Peyer's patch (tissue), 4 donors: ENCODE measurements at regions not wholly inside any gene's neighbourhood (a gene's known extent, or its start where the extent isn't known, plus 50 kb on each side); places are given as distances from the start of the nearest gene placed in this dataset.

Experiments
- DNase-seq, 3 donors: peaks; one replicate each; pipeline ENCODE4 v3.0.0-alpha.2; 2017 to 2019
- H3K27ac ChIP-seq, 4 donors: fragments of 200-600 bp; sonication (generic); one replicate each; pipeline ENCODE4 v1.5.1; 2016 to 2019
- H3K27me3 ChIP-seq, 2 donors: fragments of 200-600 bp; sonication (generic); one replicate each; pipeline ENCODE4 v1.5.1; 2019
- H3K36me3 ChIP-seq, 3 donors: fragments of 200-600 bp; sonication (generic); one replicate each; pipeline ENCODE4 v1.5.1; 2016 to 2019
- H3K4me1 ChIP-seq, 4 donors: fragments of 200-600 bp; sonication (generic); one replicate each; pipeline ENCODE4 v1.5.1; 2016 to 2019
- H3K4me3 ChIP-seq, 4 donors: fragments of 200-600 bp; sonication (generic); 1 replicate in 3 of 4; 2 replicates in 1 of 4; pipeline ENCODE4 v1.5.1; 2016 to 2019; ENCODE audit warnings: mild to moderate bottlenecking in 1 of 4
- H3K9me3 ChIP-seq, 4 donors: fragments of 200-600 bp; sonication (generic); one replicate each; pipeline ENCODE4 v1.5.1; 2016 to 2019; ENCODE audit warnings: mild to moderate bottlenecking in 1 of 4
- CTCF ChIP-seq, 6 experiments: fragments of 450-650 bp in 4 of 6; fragments of 200-600 bp in 2 of 6; sonication (generic) in 1 of 6; IDR thresholded peaks; one replicate each; pipeline ENCODE4 v1.5.1; 2017 to 2019; ENCODE audit warnings: antibody characterized with exemption in 6 of 6, mild to moderate bottlenecking in 3 of 6, moderate library complexity in 1 of 6
- POLR2A ChIP-seq, 2 donors: fragments of 450-650 bp; IDR thresholded peaks; one replicate each; pipeline ENCODE4 v1.5.1; 2017; ENCODE audit warnings: antibody characterized with exemption in 2 of 2, mild to moderate bottlenecking in 2 of 2, moderate library complexity in 2 of 2

- Histone ChIP-seq H3K27me3 (no peaks in the 10 kb centered on the region), H3K9me3 (no peaks in the 10 kb centered on the region), H3K4me3 (no peak overlapping the region), H3K36me3 (no peaks in the 10 kb centered on the region), H3K27ac (no peak overlapping the region), H3K4me1 (peaks cover 0 to 47% (median 3%) of the 10 kb centered on the region in 4 donors)
- TF ChIP-seq POLR2A (IDR thresholded peaks at IDR 0.05) (no peak), CTCF (IDR thresholded peaks at IDR 0.05) (no peak)
- DNase-seq = no peak
Measured at GRCh38 chr3:72384602-72385001, 463.6 kb downstream of the SHQ1 start.

GRCh38 chr3:72383883-72384282 lies 464.4 kb downstream of the SHQ1 start:
- no peak overlapping the region for H3K27ac ChIP-seq
- H3K4me3 ChIP-seq = no peak overlapping the region
- H3K9me3 ChIP-seq = no peaks in the 10 kb centered on the region
- peaks cover 0 to 49% (median 3%) of the 10 kb centered on the region in 4 donors for H3K4me1 ChIP-seq
- DNase-seq = no peak
- H3K36me3 ChIP-seq = peaks cover 0 to under 1% (median 0%) of the 10 kb centered on the region in 3 donors
- no peak for TF ChIP-seq POLR2A (IDR thresholded peaks at IDR 0.05)
- no peak for TF ChIP-seq CTCF (IDR thresholded peaks at IDR 0.05)
- H3K27me3 ChIP-seq = no peaks in the 10 kb centered on the region

- Histone ChIP-seq H3K4me1 (peaks cover 0 to 47% (median 3%) of the 10 kb centered on the region in 4 donors), H3K4me3 (no peak overlapping the region), H3K9me3 (no peaks in the 10 kb centered on the region), H3K36me3 (peaks cover 0 to 7% (median 0%) of the 10 kb centered on the region in 3 donors), H3K27me3 (no peaks in the 10 kb centered on the region), H3K27ac (no peak overlapping the region)
- TF ChIP-seq POLR2A (IDR thresholded peaks at IDR 0.05) (no peak), CTCF (IDR thresholded peaks at IDR 0.05) (no peak)
- DNase-seq = no peak
Measured at GRCh38 chr3:72383230-72383629, 465.0 kb downstream of the SHQ1 start.

- peaks cover 0 to 42% (median 3%) of the 10 kb centered on the region in 4 donors for H3K4me1 ChIP-seq
- no peak for TF ChIP-seq POLR2A (IDR thresholded peaks at IDR 0.05)
- no peak for TF ChIP-seq CTCF (IDR thresholded peaks at IDR 0.05)
Measured at GRCh38 chr3:72382460-72382859, 465.8 kb downstream of the SHQ1 start.

GRCh38 chr3:72381584-72381983 lies 466.7 kb downstream of the SHQ1 start:
- Histone ChIP-seq H3K27me3 (no peaks in the 10 kb centered on the region), H3K9me3 (no peaks in the 10 kb centered on the region), H3K36me3 (peaks cover 0 to 16% (median 0%) of the 10 kb centered on the region in 3 donors), H3K4me3 (no peak overlapping the region), H3K4me1 (peaks cover 0 to 38% (median 3%) of the 10 kb centered on the region in 4 donors), H3K27ac (no peak overlapping the region)
- TF ChIP-seq POLR2A (IDR thresholded peaks at IDR 0.05) (no peak), CTCF (IDR thresholded peaks at IDR 0.05) (no peak)
- no peak for DNase-seq

More at GRCh38 chr3:72382460-72382859, 465.8 kb downstream of the SHQ1 start:
- Histone ChIP-seq H3K4me3 (no peak overlapping the region), H3K27ac (no peak overlapping the region), H3K9me3 (no peaks in the 10 kb centered on the region), H3K27me3 (no peaks in the 10 kb centered on the region), H3K36me3 (peaks cover 0 to 14% (median 0%) of the 10 kb centered on the region in 3 donors)
- DNase-seq = no peak
